Nephron (organoid): ENCODE measurements at regions not wholly inside any gene's neighbourhood (a gene's known extent, or its start where the extent isn't known, plus 50 kb on each side); places are given as distances from the start of the nearest gene placed in this dataset.

ENCODE experiments used
- H3K27ac Mint-ChIP-seq, 3 experiments: 2 replicates each; pipeline ENCODE4 v1.8.0; 2020; ENCODE audit warnings: mixed read lengths in 3 of 3, mild to moderate bottlenecking in 2 of 3, moderate library complexity in 1 of 3
- H3K27me3 Mint-ChIP-seq: 2 replicates; pipeline ENCODE4 v1.8.0; 2021; ENCODE audit warnings: low read depth, mild to moderate bottlenecking, moderate library complexity, mixed read lengths
- H3K36me3 Mint-ChIP-seq: 2 replicates; pipeline ENCODE4 v1.8.0; 2020; ENCODE audit warnings: low read depth, mixed read lengths
- H3K4me1 Mint-ChIP-seq: 2 replicates; pipeline ENCODE4 v1.8.0; 2020; ENCODE audit warnings: mixed read lengths
- H3K4me3 Mint-ChIP-seq, 3 experiments: 2 replicates each; pipeline ENCODE4 v1.8.0; 2020; ENCODE audit warnings: mild to moderate bottlenecking in 3 of 3, mixed read lengths in 3 of 3, moderate library complexity in 2 of 3
- H3K9me3 Mint-ChIP-seq: 2 replicates; pipeline ENCODE4 v1.8.0; 2020; ENCODE audit warnings: mixed read lengths
- CTCF ChIP-seq, 3 experiments: fragments of 200-600 bp; sonication (generic); IDR thresholded peaks; one replicate each; pipeline ENCODE4 v1.5.0; 2021; ENCODE audit warnings: antibody characterized with exemption in 3 of 3; ENCODE audit not compliant: unreplicated experiment in 3 of 3

- no peak overlapping the region for H3K27ac Mint-ChIP-seq
- no peaks in the 10 kb centered on the region for H3K4me1 Mint-ChIP-seq
- no peaks in the 10 kb centered on the region for H3K36me3 Mint-ChIP-seq
- H3K9me3 Mint-ChIP-seq, result no peaks in the 10 kb centered on the region
- no peak for TF ChIP-seq CTCF (IDR thresholded peaks at IDR 0.05; ENCODE audit: unreplicated experiment in 3 of 3)
- H3K27me3 Mint-ChIP-seq, result no peaks in the 10 kb centered on the region
- no peak overlapping the region for H3K4me3 Mint-ChIP-seq
Measured at GRCh38 chr13:83057119-83057518, 825.2 kb downstream of the SLITRK1 start.

GRCh38 chr13:83056269-83056668 lies 826.0 kb downstream of the SLITRK1 start:
- Mint-ChIP-seq H3K27ac (no peak overlapping the region), H3K4me3 (no peak overlapping the region), H3K27me3 (no peaks in the 10 kb centered on the region), H3K36me3 (no peaks in the 10 kb centered on the region), H3K4me1 (no peaks in the 10 kb centered on the region), H3K9me3 (no peaks in the 10 kb centered on the region)
- TF ChIP-seq CTCF (IDR thresholded peaks at IDR 0.05; ENCODE audit: unreplicated experiment in 3 of 3), result no peak

GRCh38 chr13:83048419-83048818 lies 833.9 kb downstream of the SLITRK1 start:
- Mint-ChIP-seq H3K27ac (no peak overlapping the region), H3K36me3 (no peaks in the 10 kb centered on the region), H3K27me3 (no peaks in the 10 kb centered on the region), H3K4me3 (no peak overlapping the region), H3K9me3 (no peaks in the 10 kb centered on the region), H3K4me1 (no peaks in the 10 kb centered on the region)
- TF ChIP-seq CTCF (IDR thresholded peaks at IDR 0.05; ENCODE audit: unreplicated experiment in 3 of 3), result no peak

- H3K4me3 Mint-ChIP-seq, result no peak overlapping the region
- H3K4me1 Mint-ChIP-seq, result no peaks in the 10 kb centered on the region
- no peak for TF ChIP-seq CTCF (IDR thresholded peaks at IDR 0.05; ENCODE audit: unreplicated experiment in 3 of 3)
- no peaks in the 10 kb centered on the region for H3K36me3 Mint-ChIP-seq
- H3K27me3 Mint-ChIP-seq, result no peaks in the 10 kb centered on the region
- H3K27ac Mint-ChIP-seq, result no peak overlapping the region
- H3K9me3 Mint-ChIP-seq, result peaks cover 2% of the 10 kb centered on the region
Measured at GRCh38 chr13:83024955-83025594, 857.2 kb downstream of the SLITRK1 start.

GRCh38 chr13:83024232-83024631 lies 858.0 kb downstream of the SLITRK1 start:
- H3K36me3 Mint-ChIP-seq, result no peaks in the 10 kb centered on the region
- H3K27ac Mint-ChIP-seq, result no peak overlapping the region
- TF ChIP-seq CTCF (IDR thresholded peaks at IDR 0.05; ENCODE audit: unreplicated experiment in 3 of 3), result no peak
- no peaks in the 10 kb centered on the region for H3K27me3 Mint-ChIP-seq
- no peaks in the 10 kb centered on the region for H3K4me1 Mint-ChIP-seq
- H3K4me3 Mint-ChIP-seq, result no peak overlapping the region
- H3K9me3 Mint-ChIP-seq, result peaks cover 2% of the 10 kb centered on the region

- H3K4me3 Mint-ChIP-seq, result no peak overlapping the region
- H3K9me3 Mint-ChIP-seq, result no peaks in the 10 kb centered on the region
- no peaks in the 10 kb centered on the region for H3K27me3 Mint-ChIP-seq
- no peak for TF ChIP-seq CTCF (IDR thresholded peaks at IDR 0.05; ENCODE audit: unreplicated experiment in 3 of 3)
- H3K36me3 Mint-ChIP-seq, result no peaks in the 10 kb centered on the region
- H3K27ac Mint-ChIP-seq, result no peak overlapping the region
- no peaks in the 10 kb centered on the region for H3K4me1 Mint-ChIP-seq
Measured at GRCh38 chr13:83019986-83020385, 862.3 kb downstream of the SLITRK1 start.
